ENCODE measurements at regions not wholly inside any gene's neighbourhood (a gene's known extent, or its start where the extent isn't known, plus 50 kb on each side); places are given as distances from the start of the nearest gene placed in this dataset.
"Not testable (repeated sequence)": the region's sequence is repeated elsewhere in the genome, so short reads cannot be mapped to it uniquely, and the experiment has no call there.

GRCh38 chr5:167389537-167389936 lies 901.9 kb upstream of the WWC1 start:
- DNase-seq: no peak
- H3K27me3 ChIP-seq: no peaks in the 10 kb centered on the region
- WGBS, 2 donors (ENCODE audit: low coverage in 1 of 2): 68 to 89% methylated on average over 4 of the region's 4 CpGs
- intact Hi-C loops (cut with DNase I; ENCODE audit: low total_unique reads): no loop called here
- H3K27ac ChIP-seq: no peak overlapping the region
- no peaks in the 10 kb centered on the region for H3K9me3 ChIP-seq
- H3K36me3 ChIP-seq: no peaks in the 10 kb centered on the region
- no peak overlapping the region for H3K4me3 ChIP-seq
- in situ Hi-C loops (cut with MboI; ENCODE audit: low pct_ligation_motif_present in 1 of 4, low pct_unique_long_range_greater_than_20kb in 1 of 4, low sequenced_read_pairs in 3 of 4): no loop called here
- TF ChIP-seq EP300 (IDR thresholded peaks at IDR 0.05; ENCODE audit: low read depth): no peak
- TF ChIP-seq POLR2AphosphoS5 (IDR thresholded peaks at IDR 0.05): no peak
- no peak for TF ChIP-seq POLR2A (IDR thresholded peaks at IDR 0.05)
- no peak for TF ChIP-seq CTCF (IDR thresholded peaks at IDR 0.05)
- no peaks in the 10 kb centered on the region for H3K4me1 ChIP-seq

DNA sequence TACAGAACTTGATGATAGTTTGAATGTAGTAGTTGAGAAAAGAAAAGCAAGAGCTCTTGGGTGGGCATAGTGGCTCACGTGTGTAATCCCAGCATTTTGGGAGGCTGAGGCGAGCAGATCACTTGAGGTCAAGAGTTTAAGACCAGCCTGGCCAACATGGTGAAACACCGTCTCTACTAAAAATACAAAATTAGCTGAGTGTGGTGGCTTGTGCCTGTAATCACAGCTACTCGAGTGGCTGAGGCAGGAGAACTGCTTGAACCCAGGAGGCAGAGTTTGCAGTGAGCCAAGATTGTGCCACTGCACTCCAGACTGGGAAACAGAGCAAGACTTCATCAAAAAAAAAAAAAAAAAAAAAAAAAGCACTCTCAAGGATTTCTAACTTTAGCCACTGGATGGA lies 900.2 kb upstream of the WWC1 start:
- H3K9me3 ChIP-seq; H3K27ac ChIP-seq; H3K36me3 ChIP-seq; in situ Hi-C loops (cut with MboI; ENCODE audit: low pct_ligation_motif_present in 1 of 4, low pct_unique_long_range_greater_than_20kb in 1 of 4, low sequenced_read_pairs in 3 of 4); intact Hi-C loops (cut with DNase I; ENCODE audit: low total_unique reads); H3K27me3 ChIP-seq; H3K4me1 ChIP-seq; DNase-seq; H3K4me3 ChIP-seq: not testable (repeated sequence)
- 67 to 74% methylated on average over 4 of the region's 4 CpGs for WGBS, 2 donors (ENCODE audit: low coverage in 1 of 2)

DNA sequence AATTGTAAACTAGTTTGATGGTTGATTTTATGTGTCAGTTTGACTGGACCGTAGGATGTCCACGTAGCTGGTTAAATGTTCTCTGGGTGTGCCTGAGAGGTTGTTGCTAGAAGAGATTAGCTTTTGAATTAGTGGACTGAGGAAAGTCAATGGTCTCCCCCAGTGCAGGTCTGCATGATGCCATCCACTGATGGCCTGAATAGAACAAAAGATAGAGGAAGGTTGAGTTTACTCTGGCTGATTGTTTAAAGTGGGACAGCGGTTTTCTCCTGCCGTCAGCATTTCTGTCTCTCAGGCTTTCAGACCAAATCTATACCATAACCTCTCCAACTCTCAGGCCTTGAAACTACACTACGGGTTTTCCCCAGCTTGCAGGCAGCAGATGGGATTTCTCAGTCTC lies 899.2 kb upstream of the WWC1 start:
- Histone ChIP-seq H3K4me1 (no peaks in the 10 kb centered on the region), H3K9me3 (peaks cover 0 to 4% of the 10 kb centered on the region in 2 donors), H3K36me3 (no peaks in the 10 kb centered on the region), H3K27me3 (no peaks in the 10 kb centered on the region), H3K27ac (no peak overlapping the region), H3K4me3 (no peak overlapping the region)
- in situ Hi-C loops (cut with MboI; ENCODE audit: low pct_ligation_motif_present in 1 of 4, low pct_unique_long_range_greater_than_20kb in 1 of 4, low sequenced_read_pairs in 3 of 4): no loop called here
- TF ChIP-seq POLR2A (IDR thresholded peaks at IDR 0.05) (no peak), POLR2AphosphoS5 (IDR thresholded peaks at IDR 0.05) (no peak), EP300 (IDR thresholded peaks at IDR 0.05; ENCODE audit: low read depth) (no peak), CTCF (IDR thresholded peaks at IDR 0.05) (no peak)
- WGBS, 2 donors (ENCODE audit: low coverage in 1 of 2): 74 to 76% methylated on average over 5 of the region's 5 CpGs
- no peak for DNase-seq
- intact Hi-C loops (cut with DNase I; ENCODE audit: low total_unique reads): no loop called here

GRCh38 chr5:167393358-167393757 lies 898.1 kb upstream of the WWC1 start:
- in situ Hi-C loops (cut with MboI; ENCODE audit: low pct_ligation_motif_present in 1 of 4, low pct_unique_long_range_greater_than_20kb in 1 of 4, low sequenced_read_pairs in 3 of 4) (no loop called here), intact Hi-C loops (cut with DNase I; ENCODE audit: low total_unique reads) (no loop called here)
- Histone ChIP-seq H3K4me3 (no peak overlapping the region), H3K36me3 (no peaks in the 10 kb centered on the region), H3K27ac (no peak overlapping the region), H3K9me3 (peaks cover 0 to 4% of the 10 kb centered on the region in 2 donors), H3K27me3 (no peaks in the 10 kb centered on the region), H3K4me1 (no peaks in the 10 kb centered on the region)
- TF ChIP-seq EP300 (IDR thresholded peaks at IDR 0.05; ENCODE audit: low read depth): no peak
- TF ChIP-seq POLR2A (IDR thresholded peaks at IDR 0.05): no peak
- TF ChIP-seq CTCF (IDR thresholded peaks at IDR 0.05): no peak
- TF ChIP-seq POLR2AphosphoS5 (IDR thresholded peaks at IDR 0.05): no peak
- DNase-seq: no peak

DNA sequence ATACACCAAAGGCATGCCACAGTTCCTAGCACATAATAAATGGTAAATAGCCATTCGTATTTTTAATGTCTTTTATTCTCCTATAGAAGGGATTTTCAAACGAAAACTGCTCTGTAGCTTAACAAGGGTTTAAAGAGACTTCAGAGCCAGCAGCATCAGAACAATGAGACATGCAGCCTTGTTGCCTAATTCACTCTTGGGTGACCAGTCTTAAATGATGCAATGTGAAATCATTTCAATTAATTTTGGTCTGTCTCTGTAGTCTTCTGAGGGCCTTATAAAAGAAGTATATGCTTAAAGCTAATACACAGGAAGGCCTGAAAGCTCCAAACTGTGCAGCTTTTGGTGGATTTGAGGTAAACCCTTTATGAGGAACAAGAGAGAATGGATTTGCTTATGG lies 888.8 kb upstream of the WWC1 start:
- no peaks in the 10 kb centered on the region for H3K27me3 ChIP-seq
- WGBS, 2 donors (ENCODE audit: low coverage in 1 of 2): 67 to 69% methylated on average over 2 of the region's 2 CpGs
- in situ Hi-C loops (cut with MboI; ENCODE audit: low pct_ligation_motif_present in 1 of 4, low pct_unique_long_range_greater_than_20kb in 1 of 4, low sequenced_read_pairs in 3 of 4): no loop called here

More for the DNA sequence above, 888.8 kb upstream of the WWC1 start:
- no peak for DNase-seq
- H3K4me1 ChIP-seq: no peaks in the 10 kb centered on the region
- intact Hi-C loops (cut with DNase I; ENCODE audit: low total_unique reads): no loop called here
- TF ChIP-seq EP300 (IDR thresholded peaks at IDR 0.05; ENCODE audit: low read depth): no peak
- H3K9me3 ChIP-seq: no peaks in the 10 kb centered on the region
- H3K4me3 ChIP-seq: no peak overlapping the region
- H3K27ac ChIP-seq: no peak overlapping the region
- H3K36me3 ChIP-seq: no peaks in the 10 kb centered on the region

Measured in transverse colon (tissue), 4 donors.